GM12878 (cell line): ENCODE measurements at regions not wholly inside any gene's neighbourhood (a gene's known extent, or its start where the extent isn't known, plus 50 kb on each side); places are given as distances from the start of the nearest gene placed in this dataset.

Source experiments
- ATAC-seq: fragments of 200-7000 bp; cut with Tn5 transposase; 3 replicates; pipeline ENCODE4 v1.9.1; 2020; ENCODE audit warnings: mild to moderate bottlenecking, moderate library complexity
- BruUV-seq: library from RNA; stranded (reverse); fragments of 400-500 nt; replicated peaks from 2 replicates; lab custom pipeline; 2021; lab: Mats Ljungman, UMichigan
- CTCF ChIA-PET: fragments of 300-600 bp; sonication (Branson Sonifier 250); formaldehyde crosslinking; extraction: SDS; loops from one replicate; lab custom pipeline; 2021; ENCODE audit warnings: inconsistent platforms; lab: Yijun Ruan, JAX
- POLR2A ChIA-PET: fragments of 350-600 bp; formaldehyde crosslinking; extraction: SDS; loops from one replicate; lab custom pipeline; 2021; ENCODE audit warnings: inconsistent platforms; lab: Charles Lee
- RAD21 ChIA-PET: fragments of 300-600 bp; sonication (Branson Sonifier 250); formaldehyde crosslinking; loops from one replicate; lab custom pipeline; 2023; ENCODE audit warnings: antibody characterized with exemption; ENCODE audit not compliant: unreplicated experiment; lab: Charles Lee
- SMC1A ChIA-PET: fragments of 300-600 bp; sonication (Branson Sonifier 250); formaldehyde crosslinking; loops from one replicate; lab custom pipeline; 2023; ENCODE audit not compliant: unreplicated experiment, uncharacterized antibody; lab: Charles Lee
- DNase-seq: peaks from one replicate; pipeline ENCODE4 v3.0.0-alpha.2; 2011; ENCODE audit warnings: low read depth, low spot score
- FAIRE-seq: peaks from 3 replicates; lab custom pipeline; 2011; peaks lifted over from hg19 to GRCh38; lab: Jason Lieb, UNC
- H2AFZ ChIP-seq: 2 replicates; pipeline ENCODE4 v1.6.0; 2011; ENCODE audit warnings: low read depth, low read length, control low read depth; ENCODE audit not compliant: control insufficient read depth
- H3K27ac ChIP-seq: 2 replicates; pipeline ENCODE4 v1.5.1; 2011; ENCODE audit warnings: control low read depth; ENCODE audit not compliant: control insufficient read depth, insufficient read depth
- H3K27me3 ChIP-seq, 2 experiments: replicated peaks in 1 of 2; 2 replicates each; pipeline versions ENCODE4 v1.6.0 to v1.6.1; 2011; ENCODE audit warnings: low read length in 1 of 2; ENCODE audit not compliant: control insufficient read depth in 2 of 2, insufficient read depth in 2 of 2
- H3K36me3 ChIP-seq, 2 experiments: 2 replicates each; pipeline ENCODE4 v1.5.1; 2011; ENCODE audit warnings: low read length in 1 of 2; ENCODE audit not compliant: control insufficient read depth in 2 of 2, insufficient read depth in 2 of 2
- H3K4me1 ChIP-seq: 2 replicates; pipeline ENCODE4 v1.6.1; 2011; ENCODE audit warnings: mild to moderate bottlenecking, low read length, moderate library complexity, mixed read lengths; ENCODE audit not compliant: control insufficient read depth, insufficient read depth
- H3K4me2 ChIP-seq: 2 replicates; pipeline ENCODE4 v1.6.0; 2011; ENCODE audit warnings: control low read depth; ENCODE audit not compliant: control insufficient read depth, insufficient read depth
- H3K4me3 ChIP-seq: fragments of 200-600 bp; sonication (generic); 2 replicates; pipeline ENCODE4 v1.5.1; 2016
- H3K79me2 ChIP-seq: 2 replicates; pipeline ENCODE4 v1.6.0; 2011; ENCODE audit warnings: low read length; ENCODE audit not compliant: control insufficient read depth, insufficient read depth
- H3K9ac ChIP-seq: 2 replicates; pipeline ENCODE4 v1.8.0; 2011; ENCODE audit warnings: low read length, control low read depth, mixed read lengths; ENCODE audit not compliant: control insufficient read depth, insufficient read depth
- H3K9me3 ChIP-seq: replicated peaks from 3 replicates; pipeline ENCODE4 v1.5.1; 2011; ENCODE audit warnings: mild to moderate bottlenecking, low read length; ENCODE audit not compliant: control insufficient read depth, insufficient read depth
- H4K20me1 ChIP-seq: 2 replicates; pipeline ENCODE4 v1.6.0; 2011; ENCODE audit not compliant: control insufficient read depth, insufficient read depth
- ATF7 ChIP-seq: fragments of 450-650 bp; IDR thresholded peaks from 2 replicates; pipeline ENCODE4 v1.6.1; 2016; ENCODE audit warnings: low read depth, mild to moderate bottlenecking
- BCL11A ChIP-seq: IDR thresholded peaks from 2 replicates; pipeline ENCODE4 v1.6.1; 2011; ENCODE audit warnings: low read depth, low read length
- FOXK2 ChIP-seq: fragments of 450-650 bp; IDR thresholded peaks from 2 replicates; pipeline ENCODE4 v1.6.1; 2017; ENCODE audit warnings: mild to moderate bottlenecking, moderate library complexity
- MEF2B ChIP-seq: fragments of 450-650 bp; IDR thresholded peaks from 2 replicates; pipeline ENCODE4 v1.6.1; 2018; ENCODE audit warnings: mild to moderate bottlenecking, moderate library complexity; ENCODE audit not compliant: partially characterized antibody, poor library complexity, severe bottlenecking
- PAX8 ChIP-seq: fragments of 450-650 bp; IDR thresholded peaks from 2 replicates; pipeline ENCODE4 v1.6.1; 2017; ENCODE audit warnings: mild to moderate bottlenecking, moderate library complexity
- PRDM15 ChIP-seq: fragments of 450-650 bp; formaldehyde crosslinking; IDR thresholded peaks from 2 replicates; pipeline ENCODE4 v1.4.0; 2020; ENCODE audit warnings: mild to moderate bottlenecking, moderate library complexity
- RAD51 ChIP-seq: fragments of 450-650 bp; IDR thresholded peaks from 2 replicates; pipeline ENCODE4 v1.6.1; 2016; ENCODE audit warnings: moderate library complexity, mild to moderate bottlenecking, inconsistent platforms
- SRF ChIP-seq, 2 experiments: IDR thresholded peaks; 2 replicates each; pipeline ENCODE4 v1.6.1; 2011; ENCODE audit warnings: low read depth in 2 of 2, low read length in 2 of 2, mild to moderate bottlenecking in 1 of 2, moderate library complexity in 1 of 2
- TARDBP ChIP-seq: IDR thresholded peaks from 2 replicates; pipeline ENCODE4 v1.6.1; 2016; ENCODE audit warnings: borderline replicate concordance
- USF2 ChIP-seq: IDR thresholded peaks from 2 replicates; pipeline ENCODE4 v1.6.1; 2011; ENCODE audit warnings: low read depth, low read length, improper control_type of control experiment, borderline replicate concordance
- WRNIP1 ChIP-seq: IDR thresholded peaks from 2 replicates; pipeline ENCODE4 v1.6.1; 2011; ENCODE audit warnings: low read depth, low read length, improper control_type of control experiment, borderline replicate concordance
- ZNF274 ChIP-seq: IDR thresholded peaks from one replicate; pipeline ENCODE4 v1.8.0; 2011; ENCODE audit not compliant: insufficient read length, insufficient read depth
- WGBS: methylation state at CpG from one replicate; pipeline ENCODE4 v1.1.6; 2016; ENCODE audit warnings: low lambda C conversion rate; ENCODE audit not compliant: insufficient replicate concordance, insufficient coverage; ENCODE audit errors: missing lambda C conversion rate; 5-methylcytosine and 5-hydroxymethylcytosine counted together
- in situ Hi-C: fragments of 300-500 bp; cut with MboI; formaldehyde crosslinking; loops from 9 replicates; pipeline ENCODE4 v1.14.3; 2018; ENCODE audit warnings: mixed read lengths
- intact Hi-C: fragments of 100-400 bp; cut with micrococcal nuclease; formaldehyde crosslinking; loops from one replicate; pipeline ENCODE4 v1.14.2; 2022; ENCODE audit not compliant: unreplicated experiment
- TF ChIP-seq, protein P1 (sequence below): IDR thresholded peaks from 2 replicates; pipeline ENCODE4 v1.6.1; 2012; ENCODE audit warnings: mild to moderate bottlenecking, low read depth, low read length

- TF ChIP-seq PRDM15 (no peak), SRF (IDR thresholded peaks at IDR 0.05; ENCODE audit: low read depth in 2 of 2, low read length in 2 of 2) (no peak), PAX8 (no peak), ATF7 (no peak), RAD51 (no peak), USF2 (no peak)
These were observed 87.4 kb upstream of the TRIM2 start (continued) for GRCh38 chr4:153116801-153117200.

- Histone ChIP-seq H3K4me2 (no peak overlapping the region), H3K4me1 (peaks cover 8% of the 10 kb centered on the region; the same call in 1 of the 2 replicates), H3K4me3 (no peak overlapping the region), H2AFZ (no peak overlapping the region), H3K27me3 (peaks cover 0 to 2% of the 10 kb centered on the region in 2 experiments; a peak in 1 of 4 replicates), H3K9ac (no peak overlapping the region), H4K20me1 (no peaks in the 10 kb centered on the region), H3K79me2 (no peaks in the 10 kb centered on the region), H3K36me3 (no peaks in the 10 kb centered on the region), H3K9me3 (no peaks in the 10 kb centered on the region), H3K27ac (no peak overlapping the region)
- BruUV-seq, result no TSS peak
- TF ChIP-seq MEF2B (no peak), TARDBP (no peak), FOXK2 (no peak), ZNF274 (no peak), WRNIP1 (no peak), BCL11A (no peak)
- TF ChIP-seq, protein P1, sequence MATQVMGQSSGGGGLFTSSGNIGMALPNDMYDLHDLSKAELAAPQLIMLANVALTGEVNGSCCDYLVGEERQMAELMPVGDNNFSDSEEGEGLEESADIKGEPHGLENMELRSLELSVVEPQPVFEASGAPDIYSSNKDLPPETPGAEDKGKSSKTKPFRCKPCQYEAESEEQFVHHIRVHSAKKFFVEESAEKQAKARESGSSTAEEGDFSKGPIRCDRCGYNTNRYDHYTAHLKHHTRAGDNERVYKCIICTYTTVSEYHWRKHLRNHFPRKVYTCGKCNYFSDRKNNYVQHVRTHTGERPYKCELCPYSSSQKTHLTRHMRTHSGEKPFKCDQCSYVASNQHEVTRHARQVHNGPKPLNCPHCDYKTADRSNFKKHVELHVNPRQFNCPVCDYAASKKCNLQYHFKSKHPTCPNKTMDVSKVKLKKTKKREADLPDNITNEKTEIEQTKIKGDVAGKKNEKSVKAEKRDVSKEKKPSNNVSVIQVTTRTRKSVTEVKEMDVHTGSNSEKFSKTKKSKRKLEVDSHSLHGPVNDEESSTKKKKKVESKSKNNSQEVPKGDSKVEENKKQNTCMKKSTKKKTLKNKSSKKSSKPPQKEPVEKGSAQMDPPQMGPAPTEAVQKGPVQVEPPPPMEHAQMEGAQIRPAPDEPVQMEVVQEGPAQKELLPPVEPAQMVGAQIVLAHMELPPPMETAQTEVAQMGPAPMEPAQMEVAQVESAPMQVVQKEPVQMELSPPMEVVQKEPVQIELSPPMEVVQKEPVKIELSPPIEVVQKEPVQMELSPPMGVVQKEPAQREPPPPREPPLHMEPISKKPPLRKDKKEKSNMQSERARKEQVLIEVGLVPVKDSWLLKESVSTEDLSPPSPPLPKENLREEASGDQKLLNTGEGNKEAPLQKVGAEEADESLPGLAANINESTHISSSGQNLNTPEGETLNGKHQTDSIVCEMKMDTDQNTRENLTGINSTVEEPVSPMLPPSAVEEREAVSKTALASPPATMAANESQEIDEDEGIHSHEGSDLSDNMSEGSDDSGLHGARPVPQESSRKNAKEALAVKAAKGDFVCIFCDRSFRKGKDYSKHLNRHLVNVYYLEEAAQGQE, result no peak
- DNase-seq, result no peak
- no peak for FAIRE-seq
- SMC1A ChIA-PET, result interaction anchor here (1.9 kb wide), 1 partner anchor 10 kb away, joined by 7 read pairs; no protein-coding TSS in a partner anchor
- in situ Hi-C loops, result no loop called here
- no peak for ATAC-seq
- CTCF ChIA-PET, result interaction anchor here (0.6 to 1.4 kb wide), 3 partner anchors 9 to 526 kb away, joined by 3 to 11 read pairs (median 3); no protein-coding TSS in a partner anchor
- POLR2A ChIA-PET, result no interaction called here
- intact Hi-C loops, result no loop called here
- RAD21 ChIA-PET, result interaction anchor here (2.8 kb wide), 1 partner anchor 10 kb away, joined by 11 read pairs; no protein-coding TSS in a partner anchor
- 81% methylated on average over 5 of the region's 5 CpGs for WGBS
These were observed 86.7 kb upstream of the TRIM2 start for GRCh38 chr4:153117554-153117953.
